Duodenal mucosa (tissue), 2 donors: ENCODE measurements at regions not wholly inside any gene's neighbourhood (a gene's known extent, or its start where the extent isn't known, plus 50 kb on each side); places are given as distances from the start of the nearest gene placed in this dataset.
"Not testable (repeated sequence)": the region's sequence is repeated elsewhere in the genome, so short reads cannot be mapped to it uniquely, and the experiment has no call there.

ENCODE experiments used
- H3K27ac ChIP-seq: one replicate; pipeline ENCODE4 v1.7.0; 2013; ENCODE audit warnings: low read depth, low read length
- H3K27me3 ChIP-seq, 2 donors: one replicate each; pipeline ENCODE4 v1.7.0; 2013; ENCODE audit warnings: low read length in 2 of 2, control low read depth in 1 of 2; ENCODE audit not compliant: insufficient read depth in 2 of 2, control insufficient read depth in 1 of 2
- H3K36me3 ChIP-seq, 2 donors: one replicate each; pipeline ENCODE4 v1.7.0; 2013; ENCODE audit warnings: low read length in 2 of 2, control low read depth in 1 of 2; ENCODE audit not compliant: insufficient read depth in 2 of 2, control insufficient read depth in 1 of 2
- H3K4me1 ChIP-seq, 2 donors: one replicate each; pipeline ENCODE4 v1.7.0; 2013; ENCODE audit warnings: low read length in 2 of 2, control low read depth in 1 of 2; ENCODE audit not compliant: insufficient read depth in 2 of 2, control insufficient read depth in 1 of 2
- H3K4me3 ChIP-seq, 2 donors: one replicate each; pipeline ENCODE4 v1.7.0; 2013; ENCODE audit warnings: low read length in 2 of 2, low read depth in 1 of 2
- H3K9ac ChIP-seq, 2 donors: one replicate each; pipeline ENCODE4 v1.7.0; 2013; ENCODE audit warnings: low read length in 2 of 2, low read depth in 1 of 2
- H3K9me3 ChIP-seq, 2 donors: one replicate each; pipeline ENCODE4 v1.7.0; 2013; ENCODE audit warnings: low read length in 2 of 2, control low read depth in 1 of 2; ENCODE audit not compliant: control insufficient read depth in 1 of 2

DNA sequence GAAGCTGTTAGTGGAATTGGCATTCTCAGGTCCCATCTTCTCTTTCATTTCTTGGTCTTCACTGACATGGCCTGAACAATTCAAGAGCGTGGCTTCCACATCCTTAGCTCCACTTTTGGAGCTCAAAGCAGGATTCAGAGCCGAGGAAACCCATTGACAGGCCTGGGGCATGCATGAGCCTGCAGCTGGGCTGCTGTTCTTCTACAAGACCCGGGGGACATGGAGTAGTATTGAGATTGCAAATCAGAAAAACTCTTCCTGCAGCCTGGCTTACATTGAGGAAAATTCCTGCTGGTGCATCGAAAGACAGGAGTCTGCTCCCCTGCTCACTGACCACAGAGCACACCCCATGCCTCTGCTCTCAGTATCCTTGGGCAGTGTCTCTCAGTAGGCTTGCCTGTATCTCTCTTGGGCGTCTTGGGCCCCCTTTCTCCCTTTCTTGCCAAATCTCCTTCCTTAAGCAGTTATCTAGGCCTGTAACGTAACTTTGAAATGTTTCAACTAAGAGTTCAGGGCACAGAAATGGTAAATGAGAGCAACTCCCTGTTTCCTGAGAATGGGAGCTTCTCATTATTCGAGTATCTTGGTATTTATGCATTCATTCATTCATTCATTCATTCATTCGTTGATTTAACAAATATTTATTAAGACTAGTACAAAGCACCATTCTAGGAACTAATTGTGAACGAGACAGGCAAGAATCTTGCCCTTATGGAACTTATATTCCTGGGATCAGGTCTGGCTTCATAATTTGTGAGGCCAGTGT is 603.6 kb upstream of the CLINT1 start:
- H3K27ac ChIP-seq, result no peak overlapping the region
- H3K4me1 ChIP-seq, result peaks cover 0 to 4% of the 10 kb centered on the region in 2 donors
- no peak overlapping the region for H3K9ac ChIP-seq

DNA sequence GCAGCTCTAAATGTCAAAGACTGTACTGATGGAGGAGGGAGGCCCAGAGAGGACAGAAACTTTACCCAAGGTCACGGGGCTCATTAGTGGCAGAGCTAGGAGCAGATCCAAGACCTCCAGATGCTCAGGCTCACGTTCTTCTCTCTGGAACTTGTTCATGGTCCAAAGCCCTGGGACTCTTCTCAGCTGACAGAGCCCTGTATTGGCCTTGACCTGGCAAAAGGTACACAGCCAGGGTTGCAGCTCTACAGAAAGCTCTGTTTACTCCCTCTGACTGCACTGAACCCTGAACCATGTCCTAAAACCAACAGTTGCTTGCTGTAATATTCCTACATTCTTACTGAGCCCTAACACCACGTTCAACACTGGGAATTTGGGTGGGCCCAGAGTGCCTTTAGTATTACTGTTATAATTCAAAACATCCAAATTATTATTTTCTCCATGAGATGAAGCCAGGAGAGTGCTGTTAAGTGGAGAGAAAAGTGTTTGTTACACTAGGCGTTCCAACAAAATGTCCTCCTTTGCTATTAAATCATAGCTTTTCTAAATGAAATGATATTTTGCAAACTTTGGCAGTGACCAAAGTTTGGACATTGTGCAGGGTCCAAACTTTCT is 602.4 kb upstream of the CLINT1 start:
- H3K9ac ChIP-seq, result no peak overlapping the region
- H3K27ac ChIP-seq, result no peak overlapping the region
- no peak overlapping the region for H3K4me3 ChIP-seq

More for the DNA sequence above, 603.6 kb upstream of the CLINT1 start:
- Histone ChIP-seq H3K4me3 (no peak overlapping the region), H3K9me3 (no peaks in the 10 kb centered on the region), H3K27me3 (no peaks in the 10 kb centered on the region), H3K36me3 (no peaks in the 10 kb centered on the region)

DNA sequence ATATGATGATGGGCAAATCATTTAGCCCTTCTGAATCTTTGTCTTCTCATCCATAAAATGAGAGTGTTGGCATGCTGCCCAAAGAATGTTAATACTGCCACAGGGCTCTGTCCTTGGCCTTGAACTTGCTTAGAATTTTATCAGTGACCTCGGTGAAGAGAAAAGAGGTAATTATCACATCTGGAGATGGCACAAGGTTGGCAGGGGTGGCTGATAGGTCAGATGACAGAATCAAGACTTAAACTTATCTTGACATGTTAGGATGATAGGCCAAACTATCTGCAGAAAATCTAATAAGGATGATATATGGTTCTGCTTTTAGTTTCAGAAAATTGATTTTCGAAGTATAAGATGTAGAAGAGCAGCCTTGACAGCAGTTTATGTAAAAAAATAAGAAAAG is 599.1 kb upstream of the CLINT1 start:
- H3K9ac ChIP-seq, result no peak overlapping the region

More for the DNA sequence above, 602.4 kb upstream of the CLINT1 start:
- no peaks in the 10 kb centered on the region for H3K27me3 ChIP-seq
- H3K9me3 ChIP-seq, result no peaks in the 10 kb centered on the region
- H3K36me3 ChIP-seq, result no peaks in the 10 kb centered on the region
- peaks cover 0 to 4% of the 10 kb centered on the region in 2 donors for H3K4me1 ChIP-seq

DNA sequence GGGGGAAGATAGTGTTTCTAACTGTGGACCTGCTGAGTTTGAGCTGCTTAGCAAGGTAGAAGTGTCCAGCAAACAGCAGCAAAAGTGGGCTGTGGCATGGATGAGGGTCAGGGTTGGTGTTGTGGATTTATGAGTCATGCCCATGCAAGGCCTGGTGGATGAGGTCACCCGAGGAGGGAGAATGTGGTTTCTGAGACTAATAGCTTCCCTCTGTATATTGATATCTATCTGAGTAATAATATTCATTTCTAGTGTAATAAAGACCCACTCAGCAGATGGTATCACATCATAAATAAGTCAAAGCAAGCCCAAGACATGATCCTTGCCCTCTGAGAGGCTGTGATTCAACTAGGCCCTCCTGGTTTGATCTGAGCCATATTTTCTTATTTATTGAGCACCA is 597.8 kb upstream of the CLINT1 start:
- H3K27me3 ChIP-seq, result no peaks in the 10 kb centered on the region
- no peak overlapping the region for H3K4me3 ChIP-seq
- no peak overlapping the region for H3K27ac ChIP-seq

More for the DNA sequence above, 599.1 kb upstream of the CLINT1 start:
- Histone ChIP-seq H3K27ac (no peak overlapping the region), H3K27me3 (no peaks in the 10 kb centered on the region), H3K36me3 (no peaks in the 10 kb centered on the region), H3K9me3 (no peaks in the 10 kb centered on the region), H3K4me3 (no peak overlapping the region), H3K4me1 (no peaks in the 10 kb centered on the region)

DNA sequence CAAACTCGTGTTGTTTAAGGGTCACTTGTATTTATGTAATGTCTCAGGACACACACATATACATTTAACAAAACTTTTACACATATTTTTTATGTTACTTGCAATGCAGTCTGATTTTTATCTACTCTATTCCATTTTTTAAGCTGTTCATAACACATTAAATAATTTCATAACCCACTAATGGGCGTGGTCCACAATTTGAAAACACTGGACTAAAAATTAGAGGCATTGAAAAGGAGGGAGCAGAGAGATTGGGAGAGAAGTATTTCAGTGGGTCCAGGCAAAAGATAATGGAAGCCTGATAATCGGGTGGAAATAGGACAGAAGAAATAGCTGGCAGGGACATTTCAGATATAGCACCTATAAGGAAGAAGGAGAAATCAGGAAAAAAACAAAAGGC is 597.3 kb upstream of the CLINT1 start:
- Histone ChIP-seq H3K4me1 (no peaks in the 10 kb centered on the region), H3K36me3 (no peaks in the 10 kb centered on the region), H3K9me3 (no peaks in the 10 kb centered on the region), H3K9ac (no peak overlapping the region), H3K4me3 (no peak overlapping the region), H3K27me3 (no peaks in the 10 kb centered on the region), H3K27ac (no peak overlapping the region)

More for the DNA sequence above, 597.8 kb upstream of the CLINT1 start:
- Histone ChIP-seq H3K9me3 (no peaks in the 10 kb centered on the region), H3K36me3 (no peaks in the 10 kb centered on the region), H3K9ac (no peak overlapping the region), H3K4me1 (no peaks in the 10 kb centered on the region)

DNA sequence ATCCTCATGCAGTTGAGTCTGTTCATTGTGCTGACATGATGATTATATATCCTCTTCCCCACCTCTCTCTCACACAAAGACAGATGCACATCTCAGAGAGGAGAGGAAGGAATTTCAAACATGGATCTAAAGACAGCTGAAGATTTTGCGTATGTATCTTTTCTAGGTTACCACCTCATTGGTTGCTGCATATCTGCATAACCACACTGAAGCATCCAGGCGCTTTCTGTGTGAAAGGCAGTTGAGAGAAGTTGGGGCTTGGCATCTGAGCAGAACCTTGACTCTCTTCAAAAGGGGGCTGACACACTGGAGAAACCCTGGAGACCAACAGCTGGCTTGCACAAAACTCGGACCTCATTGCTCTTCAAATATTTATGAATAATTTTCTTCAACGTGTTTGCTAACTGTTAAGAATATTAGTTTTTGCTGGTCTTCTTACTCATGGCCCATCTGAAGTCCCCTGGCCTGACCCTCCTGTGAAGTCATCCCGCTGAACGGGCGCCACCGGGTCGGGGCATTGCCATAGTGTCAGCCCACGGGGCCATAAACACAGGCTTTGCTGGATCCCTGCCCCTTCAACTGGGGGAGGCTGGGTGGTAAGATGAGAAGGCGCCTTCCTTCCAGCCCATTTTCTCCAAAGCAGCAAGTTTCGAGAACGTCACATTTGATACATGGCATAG is 593.2 kb upstream of the CLINT1 start:
- H3K9ac ChIP-seq, result no peak overlapping the region
- H3K27ac ChIP-seq, result no peak overlapping the region
- no peaks in the 10 kb centered on the region for H3K4me1 ChIP-seq
- H3K27me3 ChIP-seq, result peaks cover 0 to 3% of the 10 kb centered on the region in 2 donors
- no peak overlapping the region for H3K4me3 ChIP-seq
- H3K36me3 ChIP-seq, result no peaks in the 10 kb centered on the region
- no peaks in the 10 kb centered on the region for H3K9me3 ChIP-seq

DNA sequence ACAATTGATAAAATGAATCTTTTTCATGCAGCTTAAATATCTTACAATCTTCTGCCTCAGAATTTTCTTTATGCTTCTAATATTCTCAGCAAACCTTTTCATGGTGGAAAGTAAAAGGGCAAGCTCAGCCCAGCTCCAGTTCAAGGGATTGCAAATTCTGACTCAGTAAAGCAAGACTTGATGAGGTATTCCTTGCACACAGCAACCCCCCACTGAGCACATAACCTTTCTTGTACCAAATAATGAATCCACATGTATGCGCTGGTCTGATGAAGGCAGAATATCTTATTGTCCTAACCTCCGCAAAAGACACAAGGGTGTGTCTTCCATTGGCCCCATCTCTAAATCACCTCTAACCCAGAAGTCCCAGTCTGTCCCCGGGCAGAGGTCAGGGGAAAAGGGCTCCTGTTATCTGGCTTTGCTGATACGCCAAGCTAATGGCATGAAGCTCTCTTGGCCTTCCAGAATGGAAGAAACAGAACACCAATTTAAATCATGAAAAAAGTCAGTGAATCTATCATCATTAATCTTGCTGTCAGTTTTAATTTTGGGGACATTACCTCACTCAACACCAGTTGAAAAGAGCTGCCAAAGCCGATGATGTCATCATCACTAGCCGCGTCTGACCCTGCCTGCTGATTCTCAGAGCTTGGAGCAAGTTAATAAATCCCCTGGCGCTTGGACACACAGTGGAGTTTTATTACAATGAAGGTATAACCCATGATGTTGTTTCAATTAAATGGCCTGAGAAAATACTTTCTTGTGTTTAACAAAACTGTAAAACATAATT is 592.5 kb upstream of the CLINT1 start:
- H3K27me3 ChIP-seq, result peaks cover 0 to 3% of the 10 kb centered on the region in 2 donors
- H3K4me3 ChIP-seq, result no peak overlapping the region
- no peaks in the 10 kb centered on the region for H3K4me1 ChIP-seq
- no peaks in the 10 kb centered on the region for H3K36me3 ChIP-seq
- H3K27ac ChIP-seq, result no peak overlapping the region
- H3K9me3 ChIP-seq, result no peaks in the 10 kb centered on the region
- H3K9ac ChIP-seq, result no peak overlapping the region

DNA sequence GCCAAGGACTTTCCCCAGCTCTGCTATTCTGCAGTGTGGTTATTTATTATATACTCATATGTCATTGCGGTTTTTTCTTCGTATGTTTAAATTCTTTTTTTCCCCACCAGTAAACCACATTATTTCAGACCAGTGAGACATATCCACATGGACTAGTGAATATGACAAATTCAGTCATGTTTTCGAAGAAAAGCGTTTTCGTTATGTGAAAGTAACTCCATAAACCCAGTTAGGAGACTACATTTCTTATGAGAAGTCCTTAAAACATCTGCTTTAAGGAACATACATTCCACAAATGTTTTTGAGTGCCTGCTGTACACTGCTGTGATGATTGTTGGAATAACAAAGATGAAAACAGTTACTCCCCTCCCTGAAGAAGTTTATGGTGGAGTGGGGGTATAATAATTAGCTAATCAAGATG is 591.8 kb upstream of the CLINT1 start:
- Histone ChIP-seq H3K4me1 (no peaks in the 10 kb centered on the region), H3K9me3 (no peaks in the 10 kb centered on the region), H3K27ac (no peak overlapping the region), H3K36me3 (no peaks in the 10 kb centered on the region), H3K9ac (no peak overlapping the region), H3K4me3 (no peak overlapping the region), H3K27me3 (peaks cover 0 to 3% of the 10 kb centered on the region in 2 donors)

DNA sequence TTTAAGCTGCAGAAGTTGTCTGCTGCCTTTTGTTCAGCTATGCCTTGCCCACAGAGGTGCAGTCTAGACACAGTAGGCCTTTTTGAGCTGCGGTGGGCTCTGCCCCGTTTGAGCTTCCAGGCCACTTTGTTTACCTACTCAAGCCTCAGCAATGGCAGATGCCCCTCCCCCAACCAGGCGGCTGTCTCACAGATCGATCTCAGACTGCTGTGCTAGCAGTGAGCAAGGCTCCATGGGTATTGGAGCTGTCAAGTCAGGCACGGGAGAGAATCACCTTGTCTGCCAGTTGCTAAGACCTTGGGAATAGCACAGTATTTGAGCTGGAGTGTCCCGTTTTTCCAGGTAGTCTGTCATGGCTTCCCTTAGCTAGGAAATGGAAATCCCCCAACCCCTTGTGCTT is 587.8 kb upstream of the CLINT1 start:
- not testable (repeated sequence) for H3K9me3 ChIP-seq, H3K9ac ChIP-seq, H3K27ac ChIP-seq, H3K36me3 ChIP-seq, H3K4me3 ChIP-seq, H3K4me1 ChIP-seq, H3K27me3 ChIP-seq

DNA sequence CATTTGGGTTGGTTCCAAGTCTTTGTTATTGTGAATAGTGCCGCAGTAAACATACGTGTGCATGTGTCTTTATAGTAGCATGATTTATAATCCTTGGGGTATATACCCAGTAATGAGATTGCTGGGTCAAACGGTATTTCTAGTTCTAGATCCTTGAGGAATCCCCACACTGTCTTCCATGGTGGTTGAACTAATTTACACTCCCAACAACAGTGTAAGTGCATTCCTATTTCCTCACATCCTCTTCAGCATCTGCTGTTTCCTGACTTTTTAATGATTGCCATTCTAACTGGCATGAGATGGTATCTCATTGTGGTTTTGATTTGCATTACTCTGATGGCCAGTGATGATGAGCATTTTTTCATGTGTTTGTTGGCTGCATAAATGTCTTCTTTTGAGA is 580.3 kb upstream of the CLINT1 start:
- not testable (repeated sequence) for H3K27ac ChIP-seq, H3K9me3 ChIP-seq, H3K36me3 ChIP-seq, H3K9ac ChIP-seq, H3K4me3 ChIP-seq, H3K27me3 ChIP-seq, H3K4me1 ChIP-seq
